ENCODE measurements at regions not wholly inside any gene's neighbourhood (a gene's known extent, or its start where the extent isn't known, plus 50 kb on each side); places are given as distances from the start of the nearest gene placed in this dataset.

- no peaks in the 10 kb centered on the region for H3K36me3 ChIP-seq
- H3K27ac ChIP-seq: no peak overlapping the region
- no peak for TF ChIP-seq CTCF (IDR thresholded peaks at IDR 0.05)
- no peak overlapping the region for H3K9ac ChIP-seq (ENCODE audit: low read depth in 2 of 2, low read length in 2 of 2)
- no peaks in the 10 kb centered on the region for H3K9me3 ChIP-seq
- no peak for DNase-seq
- H3K4me1 ChIP-seq: no peaks in the 10 kb centered on the region
- intact Hi-C loops (cut with DNase I): no loop called here
- H3K4me3 ChIP-seq: no peak overlapping the region
- H3K27me3 ChIP-seq: no peaks in the 10 kb centered on the region
Observed at GRCh38 chr13:46963904-46964303, 67.1 kb upstream of the HTR2A start.

- H3K4me3 ChIP-seq: no peak overlapping the region
- no peak for TF ChIP-seq CTCF (IDR thresholded peaks at IDR 0.05)
- H3K36me3 ChIP-seq: no peaks in the 10 kb centered on the region
- no peaks in the 10 kb centered on the region for H3K4me1 ChIP-seq
- no peaks in the 10 kb centered on the region for H3K9me3 ChIP-seq
- intact Hi-C loops (cut with DNase I): no loop called here
- H3K27me3 ChIP-seq: no peaks in the 10 kb centered on the region
- no peak for DNase-seq
- no peak overlapping the region for H3K9ac ChIP-seq (ENCODE audit: low read depth in 2 of 2, low read length in 2 of 2)
- H3K27ac ChIP-seq: no peak overlapping the region
Observed at GRCh38 chr13:46962281-46962941, 65.6 kb upstream of the HTR2A start.

- H3K4me1 ChIP-seq: no peaks in the 10 kb centered on the region
- H3K36me3 ChIP-seq: no peaks in the 10 kb centered on the region
- no peak for DNase-seq
- no peak for TF ChIP-seq CTCF (IDR thresholded peaks at IDR 0.05)
- intact Hi-C loops (cut with DNase I): no loop called here
- no peak overlapping the region for H3K4me3 ChIP-seq
- H3K27ac ChIP-seq: no peak overlapping the region
- H3K9ac ChIP-seq (ENCODE audit: low read depth in 2 of 2, low read length in 2 of 2): no peak overlapping the region
- no peaks in the 10 kb centered on the region for H3K9me3 ChIP-seq
- H3K27me3 ChIP-seq: no peaks in the 10 kb centered on the region
Observed at GRCh38 chr13:46961719-46962118, 64.9 kb upstream of the HTR2A start.

- TF ChIP-seq CTCF (IDR thresholded peaks at IDR 0.05): no peak
- DNase-seq: no peak
- H3K9ac ChIP-seq (ENCODE audit: low read depth in 2 of 2, low read length in 2 of 2): no peak overlapping the region
- H3K27ac ChIP-seq: no peak overlapping the region
- intact Hi-C loops (cut with DNase I): no loop called here
- H3K4me1 ChIP-seq: no peaks in the 10 kb centered on the region
- no peaks in the 10 kb centered on the region for H3K27me3 ChIP-seq
- no peaks in the 10 kb centered on the region for H3K36me3 ChIP-seq
- no peak overlapping the region for H3K4me3 ChIP-seq
- no peaks in the 10 kb centered on the region for H3K9me3 ChIP-seq
Observed at GRCh38 chr13:46953941-46954340, 57.1 kb upstream of the HTR2A start.

GRCh38 chr13:46953331-46953730 lies 56.5 kb upstream of the HTR2A start:
- no peak overlapping the region for H3K9ac ChIP-seq (ENCODE audit: low read depth in 2 of 2, low read length in 2 of 2)
- no peaks in the 10 kb centered on the region for H3K4me1 ChIP-seq
- H3K27ac ChIP-seq: no peak overlapping the region
- intact Hi-C loops (cut with DNase I): no loop called here
- H3K36me3 ChIP-seq: no peaks in the 10 kb centered on the region
- H3K4me3 ChIP-seq: no peak overlapping the region
- no peaks in the 10 kb centered on the region for H3K9me3 ChIP-seq
- H3K27me3 ChIP-seq: no peaks in the 10 kb centered on the region
- no peak for TF ChIP-seq CTCF (IDR thresholded peaks at IDR 0.05)
- no peak for DNase-seq

All from colonic mucosa (tissue), 4 donors.